SH-SY5Y (cell line): ENCODE measurements at regions not wholly inside any gene's neighbourhood (a gene's known extent, or its start where the extent isn't known, plus 50 kb on each side); places are given as distances from the start of the nearest gene placed in this dataset.

Source experiments
- GATA2 ChIP-seq: IDR thresholded peaks from 2 replicates; pipeline ENCODE4 v1.6.1; 2011; ENCODE audit warnings: mild to moderate bottlenecking, low read depth, low read length
- GATA3 ChIP-seq: IDR thresholded peaks from 2 replicates; pipeline ENCODE4 v1.6.1; 2011; ENCODE audit warnings: low read depth, mild to moderate bottlenecking, low read length, moderate library complexity

- TF ChIP-seq GATA3: no peak
- no peak for TF ChIP-seq GATA2
Measured at GRCh38 chr10:106310596-106310995, 853.9 kb downstream of the SORCS1 start.
